ENCODE measurements at regions not wholly inside any gene's neighbourhood (a gene's known extent, or its start where the extent isn't known, plus 50 kb on each side); places are given as distances from the start of the nearest gene placed in this dataset.

DNA sequence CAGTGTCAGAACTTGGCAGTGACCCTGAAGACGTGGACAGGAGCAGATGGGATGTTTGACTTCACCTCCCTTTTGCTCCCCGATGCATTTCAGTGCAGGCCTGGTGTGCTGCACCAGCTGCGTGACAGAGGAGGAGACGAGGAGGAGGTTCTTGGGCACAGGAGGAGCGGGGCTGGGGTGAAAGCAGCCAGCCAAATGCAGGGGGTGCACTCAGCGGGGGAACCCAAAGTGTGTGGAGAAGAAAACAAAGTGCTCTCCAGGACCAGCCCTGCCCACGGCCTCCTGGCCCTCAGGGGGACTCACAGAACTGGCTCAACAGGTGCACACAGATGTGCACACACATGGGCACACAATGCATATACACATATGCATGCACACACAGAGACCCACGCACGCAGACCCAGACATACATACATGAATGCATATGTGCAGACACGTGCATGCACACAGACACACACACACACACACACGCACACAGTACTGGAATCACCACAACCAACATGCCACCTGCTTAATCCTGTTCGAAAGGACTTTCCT lies 91.7 kb upstream of the SFSWAP start:
- in situ Hi-C loops (cut with MboI; ENCODE audit: low sequenced_read_pairs) (no loop called here), dilution Hi-C loops (cut with HindIII; ENCODE audit: low sequenced_read_pairs, unreplicated experiment) (no loop called here), intact Hi-C loops (cut with micrococcal nuclease) (no loop called here)
- H3K4me3 ChIP-seq (ENCODE audit: insufficient read depth, low read depth, low read length): no peak overlapping the region
- no peak overlapping the region for H2AK9ac ChIP-seq (replicated peaks; ENCODE audit: low read depth, low read length, poor library complexity)
- H2BK120ac ChIP-seq (ENCODE audit: low read depth, low read length): no peak overlapping the region
- CTCF ChIA-PET: no interaction called here
- H4K20me1 ChIP-seq (ENCODE audit: insufficient read depth, low read length): no peaks in the 10 kb centered on the region
- WGBS, 2 experiments (ENCODE audit: extremely low coverage in 2 of 2, insufficient read length in 1 of 2): 40% methylated on average over 1 of the region's 12 CpGs; no CpG with 5 or more reads in 1 of the 2 experiments
- H3K4me1 ChIP-seq (ENCODE audit: control insufficient read depth, insufficient read depth, low read length): no peaks in the 10 kb centered on the region
- H3K18ac ChIP-seq (ENCODE audit: low read depth, low read length): no peak overlapping the region
- TF ChIP-seq RFX5 (IDR thresholded peaks at IDR 0.05; ENCODE audit: low read depth, low read length) (no peak), MAFK (IDR thresholded peaks at IDR 0.05; ENCODE audit: low read depth, low read length) (no peak), SMC3 (IDR thresholded peaks at IDR 0.05; ENCODE audit: low read depth, low read length) (no peak), RAD21 (IDR thresholded peaks at IDR 0.05; ENCODE audit: low read length) (no peak), MAZ (IDR thresholded peaks at IDR 0.05; ENCODE audit: borderline replicate concordance, low read depth, low read length) (no peak), CEBPB (IDR thresholded peaks at IDR 0.05; ENCODE audit: low read depth, low read length) (no peak), BHLHE40 (IDR thresholded peaks at IDR 0.05; ENCODE audit: low read depth, low read length) (no peak), NFE2L2 (IDR thresholded peaks at IDR 0.05; ENCODE audit: low read depth, low read length) (no peak), MXI1 (IDR thresholded peaks at IDR 0.05; ENCODE audit: borderline replicate concordance, low read depth, low read length) (no peak), FOS (IDR thresholded peaks at IDR 0.05; ENCODE audit: low read depth, low read length) (no peak)
- TF ChIP-seq, protein P1, sequence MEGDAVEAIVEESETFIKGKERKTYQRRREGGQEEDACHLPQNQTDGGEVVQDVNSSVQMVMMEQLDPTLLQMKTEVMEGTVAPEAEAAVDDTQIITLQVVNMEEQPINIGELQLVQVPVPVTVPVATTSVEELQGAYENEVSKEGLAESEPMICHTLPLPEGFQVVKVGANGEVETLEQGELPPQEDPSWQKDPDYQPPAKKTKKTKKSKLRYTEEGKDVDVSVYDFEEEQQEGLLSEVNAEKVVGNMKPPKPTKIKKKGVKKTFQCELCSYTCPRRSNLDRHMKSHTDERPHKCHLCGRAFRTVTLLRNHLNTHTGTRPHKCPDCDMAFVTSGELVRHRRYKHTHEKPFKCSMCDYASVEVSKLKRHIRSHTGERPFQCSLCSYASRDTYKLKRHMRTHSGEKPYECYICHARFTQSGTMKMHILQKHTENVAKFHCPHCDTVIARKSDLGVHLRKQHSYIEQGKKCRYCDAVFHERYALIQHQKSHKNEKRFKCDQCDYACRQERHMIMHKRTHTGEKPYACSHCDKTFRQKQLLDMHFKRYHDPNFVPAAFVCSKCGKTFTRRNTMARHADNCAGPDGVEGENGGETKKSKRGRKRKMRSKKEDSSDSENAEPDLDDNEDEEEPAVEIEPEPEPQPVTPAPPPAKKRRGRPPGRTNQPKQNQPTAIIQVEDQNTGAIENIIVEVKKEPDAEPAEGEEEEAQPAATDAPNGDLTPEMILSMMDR (conservative IDR thresholded peaks at IDR 0.05; ENCODE audit: low read depth, low read length): no peak
- TF ChIP-seq, protein P2, sequence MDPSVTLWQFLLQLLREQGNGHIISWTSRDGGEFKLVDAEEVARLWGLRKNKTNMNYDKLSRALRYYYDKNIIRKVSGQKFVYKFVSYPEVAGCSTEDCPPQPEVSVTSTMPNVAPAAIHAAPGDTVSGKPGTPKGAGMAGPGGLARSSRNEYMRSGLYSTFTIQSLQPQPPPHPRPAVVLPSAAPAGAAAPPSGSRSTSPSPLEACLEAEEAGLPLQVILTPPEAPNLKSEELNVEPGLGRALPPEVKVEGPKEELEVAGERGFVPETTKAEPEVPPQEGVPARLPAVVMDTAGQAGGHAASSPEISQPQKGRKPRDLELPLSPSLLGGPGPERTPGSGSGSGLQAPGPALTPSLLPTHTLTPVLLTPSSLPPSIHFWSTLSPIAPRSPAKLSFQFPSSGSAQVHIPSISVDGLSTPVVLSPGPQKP (IDR thresholded peaks at IDR 0.05; ENCODE audit: borderline replicate concordance, low read depth, low read length): no peak
- TF ChIP-seq, protein P3, sequence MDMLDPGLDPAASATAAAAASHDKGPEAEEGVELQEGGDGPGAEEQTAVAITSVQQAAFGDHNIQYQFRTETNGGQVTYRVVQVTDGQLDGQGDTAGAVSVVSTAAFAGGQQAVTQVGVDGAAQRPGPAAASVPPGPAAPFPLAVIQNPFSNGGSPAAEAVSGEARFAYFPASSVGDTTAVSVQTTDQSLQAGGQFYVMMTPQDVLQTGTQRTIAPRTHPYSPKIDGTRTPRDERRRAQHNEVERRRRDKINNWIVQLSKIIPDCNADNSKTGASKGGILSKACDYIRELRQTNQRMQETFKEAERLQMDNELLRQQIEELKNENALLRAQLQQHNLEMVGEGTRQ (IDR thresholded peaks at IDR 0.05; ENCODE audit: low read depth, low read length): no peak
- no peak overlapping the region for H3K4ac ChIP-seq (ENCODE audit: low read depth, low read length)
- H2AK5ac ChIP-seq (ENCODE audit: low read depth, low read length): no peak overlapping the region
- H2BK5ac ChIP-seq (ENCODE audit: low read depth, low read length, poor library complexity, severe bottlenecking): no peak overlapping the region
- H3K14ac ChIP-seq (replicated peaks; ENCODE audit: low read depth, low read length): no peak overlapping the region
- H3K36me3 ChIP-seq (ENCODE audit: control insufficient read depth, insufficient read depth, low read length): no peaks in the 10 kb centered on the region
- BruUV-seq (replicated peaks): no TSS peak
- no peak overlapping the region for H2AFZ ChIP-seq (replicated peaks; ENCODE audit: low read length, poor library complexity)
- H3K79me1 ChIP-seq (ENCODE audit: low read depth in 1 of 2, low read length in 2 of 2): no peaks in the 10 kb centered on the region
- H3K27ac ChIP-seq (ENCODE audit: insufficient read depth, low read length): no peak overlapping the region
- POLR2A ChIA-PET (ENCODE audit: unreplicated experiment): no interaction called here
- no peak overlapping the region for H2BK20ac ChIP-seq (ENCODE audit: low read depth, low read length)
- ATAC-seq (ENCODE audit: low read depth) (no peak), DNase-seq (no peak)
- H3K56ac ChIP-seq (ENCODE audit: extremely low read depth, insufficient read depth, low read length): no peak overlapping the region
- H3K27me3 ChIP-seq (ENCODE audit: control insufficient read depth, insufficient read depth, low read length): no peaks in the 10 kb centered on the region
- no peak overlapping the region for H3K4me2 ChIP-seq (ENCODE audit: low read depth, low read length)
- no peaks in the 10 kb centered on the region for H3K9me3 ChIP-seq (ENCODE audit: control insufficient read depth, insufficient read depth, low read length)
- H4K8ac ChIP-seq (ENCODE audit: low read depth in 2 of 2, low read length in 2 of 2): no peak overlapping the region
- H4K91ac ChIP-seq (ENCODE audit: insufficient read depth, low read depth, low read length): no peak overlapping the region
- H3K23ac ChIP-seq (ENCODE audit: low read depth, low read length): no peak overlapping the region
- no peak overlapping the region for H4K5ac ChIP-seq (ENCODE audit: low read depth, low read length)
- H2BK15ac ChIP-seq (ENCODE audit: low read depth, low read length): no peak overlapping the region
- no peaks in the 10 kb centered on the region for H3K9me1 ChIP-seq (ENCODE audit: insufficient read depth, low read length)
- H3K9ac ChIP-seq (ENCODE audit: low read depth, low read length): no peak overlapping the region

Data from IMR-90 (cell line).